ENCODE measurements at regions not wholly inside any gene's neighbourhood (a gene's known extent, or its start where the extent isn't known, plus 50 kb on each side); places are given as distances from the start of the nearest gene placed in this dataset.

DNA sequence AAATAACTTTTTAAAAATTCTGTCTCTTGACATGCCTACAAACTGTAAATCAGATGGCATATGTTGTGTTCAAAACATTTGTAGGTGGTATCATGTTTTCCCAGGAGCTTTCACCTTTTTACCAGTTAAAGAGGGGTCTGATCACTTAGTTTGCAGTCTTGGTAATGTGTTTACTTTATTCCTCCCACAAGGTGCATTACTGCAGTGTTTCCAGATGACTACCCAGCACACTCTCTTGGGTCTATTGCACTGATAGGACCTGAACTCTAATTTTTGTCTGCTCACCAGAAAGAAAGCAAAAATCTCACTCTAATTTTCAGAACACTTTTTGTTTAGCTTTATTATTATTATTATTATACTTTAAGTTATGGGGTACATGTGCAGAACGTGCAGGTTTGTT, 734.1 kb downstream of the GBE1 start:
- Histone ChIP-seq H3K4me3 (ENCODE audit: low read depth, low read length) (no peak overlapping the region), H3K36me3 (ENCODE audit: insufficient read depth) (no peaks in the 10 kb centered on the region), H3K4me1 (ENCODE audit: insufficient read depth) (no peaks in the 10 kb centered on the region), H3K27ac (ENCODE audit: low read depth) (no peak overlapping the region)
- WGBS: 87% methylated on average over 1 of the region's 1 CpG
- DNase-seq (ENCODE audit: extremely low spot score): no peak

DNA sequence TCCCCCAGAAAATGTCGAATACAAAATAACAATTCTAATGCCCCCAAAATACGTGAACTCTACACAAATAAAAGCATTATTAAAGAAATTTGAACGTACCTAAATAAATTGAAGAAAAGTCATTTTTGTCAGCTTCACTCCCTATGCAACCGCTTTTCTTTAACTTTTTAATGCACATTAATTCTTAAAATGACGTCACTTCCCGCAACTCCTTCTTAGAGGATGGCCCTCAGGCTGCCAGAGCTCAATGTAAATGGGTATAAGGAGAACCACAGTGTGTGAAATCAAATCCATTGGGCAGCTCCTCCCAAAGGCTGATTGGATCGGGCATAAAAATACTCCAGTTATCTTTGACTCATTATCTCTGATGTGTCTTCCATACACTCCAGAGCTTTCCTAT, 736.9 kb downstream of the GBE1 start:
- DNase-seq (ENCODE audit: extremely low spot score): no peak
- Histone ChIP-seq H3K4me3 (ENCODE audit: low read depth, low read length) (no peak overlapping the region), H3K36me3 (ENCODE audit: insufficient read depth) (no peaks in the 10 kb centered on the region), H3K4me1 (ENCODE audit: insufficient read depth) (no peaks in the 10 kb centered on the region), H3K27ac (ENCODE audit: low read depth) (no peak overlapping the region)
- 84% methylated on average over 7 of the region's 7 CpGs for WGBS

DNA sequence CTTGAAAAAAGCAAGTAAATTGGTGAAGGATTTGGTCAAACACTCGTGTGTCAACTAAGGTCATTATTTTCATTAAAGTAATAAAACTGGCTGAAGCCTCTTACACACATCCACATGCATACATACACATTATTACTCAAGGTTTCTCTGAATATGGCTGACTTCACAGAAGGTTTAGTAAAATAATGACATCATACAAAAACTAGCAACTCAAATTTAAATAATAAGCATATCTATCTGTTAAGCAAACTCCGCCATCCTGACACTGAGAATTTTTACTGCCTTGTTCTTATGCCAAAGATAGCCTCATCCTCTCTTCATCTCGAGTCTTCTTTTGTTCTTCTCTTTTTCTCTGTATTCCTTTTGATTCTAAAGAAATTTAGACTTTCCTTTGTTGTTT, 739.1 kb downstream of the GBE1 start:
- H3K27ac ChIP-seq (ENCODE audit: low read depth): no peak overlapping the region
- H3K4me1 ChIP-seq (ENCODE audit: insufficient read depth): no peaks in the 10 kb centered on the region
- DNase-seq (ENCODE audit: extremely low spot score): no peak
- no peaks in the 10 kb centered on the region for H3K36me3 ChIP-seq (ENCODE audit: insufficient read depth)
- 69% methylated on average over 3 of the region's 3 CpGs for WGBS
- no peak overlapping the region for H3K4me3 ChIP-seq (ENCODE audit: low read depth, low read length)

GRCh38 chr3:81013360-81013759, 748.1 kb downstream of the GBE1 start:
- no peaks in the 10 kb centered on the region for H3K36me3 ChIP-seq (ENCODE audit: insufficient read depth)
- WGBS: 74% methylated on average over 2 of the region's 2 CpGs

DNA sequence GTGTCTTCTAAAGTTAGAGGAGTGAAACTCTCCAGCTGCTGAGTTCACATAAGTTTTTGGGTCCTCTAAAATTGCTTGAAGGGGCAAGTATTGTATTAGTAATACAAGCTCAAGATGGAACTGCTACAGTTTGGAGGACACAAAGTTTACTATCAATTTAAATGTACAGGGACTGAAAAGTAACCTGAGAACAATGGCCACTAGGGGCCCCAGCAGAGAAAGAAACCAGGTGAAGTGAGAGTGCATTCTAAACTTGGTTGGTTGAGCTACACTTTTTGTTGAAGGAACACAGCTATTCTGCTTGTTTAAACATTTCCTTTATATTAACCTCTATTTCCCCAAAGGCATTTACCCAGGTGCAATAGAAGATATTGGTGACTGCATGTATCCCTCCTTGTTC, 755.5 kb downstream of the GBE1 start:
- Histone ChIP-seq H3K4me3 (ENCODE audit: low read depth, low read length) (no peak overlapping the region), H3K36me3 (ENCODE audit: insufficient read depth) (no peaks in the 10 kb centered on the region), H3K4me1 (ENCODE audit: insufficient read depth) (no peaks in the 10 kb centered on the region), H3K27ac (ENCODE audit: low read depth) (no peak overlapping the region)
- no peak for DNase-seq (ENCODE audit: extremely low spot score)

More at GRCh38 chr3:81013360-81013759, 748.1 kb downstream of the GBE1 start:
- no peak for DNase-seq (ENCODE audit: extremely low spot score)
- Histone ChIP-seq H3K4me1 (ENCODE audit: insufficient read depth) (no peaks in the 10 kb centered on the region), H3K27ac (ENCODE audit: low read depth) (no peak overlapping the region), H3K4me3 (ENCODE audit: low read depth, low read length) (no peak overlapping the region)

GRCh38 chr3:81003817-81004216, 757.6 kb downstream of the GBE1 start:
- no peak overlapping the region for H3K4me3 ChIP-seq (ENCODE audit: low read depth, low read length)
- no peak overlapping the region for H3K27ac ChIP-seq (ENCODE audit: low read depth)
- 86% methylated on average over 4 of the region's 4 CpGs for WGBS
- H3K36me3 ChIP-seq (ENCODE audit: insufficient read depth): no peaks in the 10 kb centered on the region
- no peaks in the 10 kb centered on the region for H3K4me1 ChIP-seq (ENCODE audit: insufficient read depth)
- DNase-seq (ENCODE audit: extremely low spot score): no peak

DNA sequence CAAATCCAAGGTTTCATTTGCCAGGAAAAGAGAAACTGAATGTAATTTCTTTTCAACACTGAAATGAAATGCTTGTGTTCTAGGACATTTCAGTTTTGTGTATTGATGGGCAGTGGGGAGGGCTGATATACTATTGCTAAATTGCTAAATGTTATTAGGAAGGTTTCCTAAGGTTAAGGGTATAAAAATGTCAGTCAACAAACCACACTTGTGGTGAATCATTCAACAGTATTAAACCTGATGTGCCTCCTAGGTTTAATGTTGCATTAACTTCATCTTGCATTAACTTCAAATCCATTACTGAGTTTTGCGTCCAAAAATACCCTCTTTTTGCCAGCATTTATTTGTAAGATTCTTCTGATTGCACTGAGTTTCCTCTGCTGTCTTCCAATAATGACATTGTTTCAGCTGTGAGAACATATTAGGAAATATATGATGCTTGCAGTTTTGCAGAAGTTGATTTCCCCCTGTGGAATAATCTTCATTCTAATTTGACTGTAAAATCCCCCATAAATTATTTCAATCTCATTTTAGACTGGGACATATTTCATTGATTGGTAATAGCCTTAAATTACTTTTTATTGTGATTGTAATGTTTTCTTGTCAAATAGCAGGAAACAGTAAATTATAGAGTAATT, 758.3 kb downstream of the GBE1 start:
- no peak for DNase-seq (ENCODE audit: extremely low spot score)
- no peaks in the 10 kb centered on the region for H3K36me3 ChIP-seq (ENCODE audit: insufficient read depth)
- 31% methylated on average over 1 of the region's 1 CpG for WGBS
- H3K4me3 ChIP-seq (ENCODE audit: low read depth, low read length): no peak overlapping the region
- H3K27ac ChIP-seq (ENCODE audit: low read depth): peak overlapping the region; percentile 23
- no peaks in the 10 kb centered on the region for H3K4me1 ChIP-seq (ENCODE audit: insufficient read depth)

DNA sequence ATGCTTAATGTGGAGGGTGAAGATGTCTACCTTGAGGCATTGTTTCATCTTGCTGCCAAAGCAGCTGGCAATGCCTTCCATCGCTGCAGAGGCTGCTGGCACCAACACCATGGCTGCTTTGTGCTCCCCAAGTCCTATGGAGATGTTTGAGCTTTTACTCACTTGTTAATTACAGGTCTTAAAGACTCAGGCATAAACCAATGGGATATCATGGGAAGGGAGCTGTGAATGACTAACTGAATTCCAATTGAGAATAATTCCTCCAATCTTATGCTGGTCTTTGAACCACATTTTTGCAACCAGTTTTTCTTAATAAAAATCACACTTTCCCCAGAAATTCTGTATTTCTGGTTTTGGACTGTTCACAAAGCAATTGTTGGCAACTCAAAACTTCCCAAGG, 762.0 kb downstream of the GBE1 start:
- DNase-seq (ENCODE audit: extremely low spot score): no peak
- no peaks in the 10 kb centered on the region for H3K36me3 ChIP-seq (ENCODE audit: insufficient read depth)
- 83% methylated on average over 1 of the region's 1 CpG for WGBS
- no peak overlapping the region for H3K27ac ChIP-seq (ENCODE audit: low read depth)
- H3K4me1 ChIP-seq (ENCODE audit: insufficient read depth): no peaks in the 10 kb centered on the region
- H3K4me3 ChIP-seq (ENCODE audit: low read depth, low read length): no peak overlapping the region

- DNase-seq (ENCODE audit: extremely low spot score): no peak
- Histone ChIP-seq H3K4me1 (ENCODE audit: insufficient read depth) (no peaks in the 10 kb centered on the region), H3K36me3 (ENCODE audit: insufficient read depth) (no peaks in the 10 kb centered on the region), H3K4me3 (ENCODE audit: low read depth, low read length) (no peak overlapping the region), H3K27ac (ENCODE audit: low read depth) (no peak overlapping the region)
- 96% methylated on average over 2 of the region's 2 CpGs for WGBS
Measured at GRCh38 chr3:80998022-80998421, 763.4 kb downstream of the GBE1 start.

DNA sequence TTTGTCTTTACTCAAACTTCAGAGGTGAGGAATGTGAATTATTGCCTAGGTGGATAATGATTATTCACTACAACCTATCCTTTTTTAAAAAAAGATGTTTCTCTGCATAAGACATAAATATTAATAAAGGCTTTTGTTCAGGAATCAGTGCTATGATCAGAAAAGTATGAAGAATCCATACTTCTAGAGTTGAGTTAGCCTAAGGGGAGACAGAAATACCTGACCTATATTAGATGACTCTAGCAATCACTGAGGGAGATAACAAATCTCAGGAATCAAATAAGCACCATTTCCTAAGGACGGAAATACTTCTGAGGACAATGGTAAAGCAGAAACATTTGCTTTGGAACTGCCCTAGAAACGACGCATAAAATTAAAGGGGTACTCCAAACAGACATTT, 763.8 kb downstream of the GBE1 start:
- Histone ChIP-seq H3K27ac (ENCODE audit: low read depth) (no peak overlapping the region), H3K4me1 (ENCODE audit: insufficient read depth) (no peaks in the 10 kb centered on the region), H3K36me3 (ENCODE audit: insufficient read depth) (no peaks in the 10 kb centered on the region), H3K4me3 (ENCODE audit: low read depth, low read length) (no peak overlapping the region)
- WGBS: 73% methylated on average over 3 of the region's 3 CpGs
- DNase-seq (ENCODE audit: extremely low spot score): no peak

- Histone ChIP-seq H3K4me3 (ENCODE audit: low read depth, low read length) (no peak overlapping the region), H3K4me1 (ENCODE audit: insufficient read depth) (no peaks in the 10 kb centered on the region), H3K27ac (ENCODE audit: low read depth) (no peak overlapping the region), H3K36me3 (ENCODE audit: insufficient read depth) (no peaks in the 10 kb centered on the region)
- WGBS: 83% methylated on average over 2 of the region's 2 CpGs
- no peak for DNase-seq (ENCODE audit: extremely low spot score)
Measured at GRCh38 chr3:80994767-80995166, 766.7 kb downstream of the GBE1 start.

DNA sequence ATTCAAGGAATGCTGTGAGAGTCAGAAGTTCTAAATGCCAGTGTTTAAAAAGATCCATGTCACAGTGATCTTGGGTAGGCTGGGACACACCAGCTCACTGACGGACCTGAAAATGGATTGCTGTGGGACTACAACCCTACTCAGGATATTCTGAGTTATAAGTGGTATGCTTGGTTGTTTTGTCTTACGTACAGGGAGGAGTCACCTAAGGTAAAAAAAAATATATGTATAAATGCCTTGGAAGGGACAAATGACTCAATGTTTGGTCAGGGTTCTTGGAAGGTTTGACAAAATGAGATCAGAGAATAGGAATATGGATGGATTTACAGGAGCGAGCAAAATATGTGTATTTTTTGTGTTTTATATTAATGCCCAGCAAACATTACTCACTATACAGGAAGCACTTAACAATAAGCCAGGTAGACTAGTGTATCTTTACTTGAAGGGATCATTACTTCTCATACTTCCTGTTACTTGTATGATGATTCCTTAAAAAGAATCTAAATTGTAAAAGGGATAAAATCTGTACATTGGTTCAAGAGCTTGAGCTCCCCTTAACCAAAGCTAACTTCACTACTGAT, 767.3 kb downstream of the GBE1 start:
- Histone ChIP-seq H3K36me3 (ENCODE audit: insufficient read depth) (no peaks in the 10 kb centered on the region), H3K27ac (ENCODE audit: low read depth) (no peak overlapping the region), H3K4me3 (ENCODE audit: low read depth, low read length) (no peak overlapping the region), H3K4me1 (ENCODE audit: insufficient read depth) (no peaks in the 10 kb centered on the region)
- WGBS: 85% methylated on average over 3 of the region's 3 CpGs
- DNase-seq (ENCODE audit: extremely low spot score): no peak

- no peak overlapping the region for H3K27ac ChIP-seq (ENCODE audit: low read depth)
- WGBS: 55% methylated on average over 2 of the region's 2 CpGs
- no peaks in the 10 kb centered on the region for H3K36me3 ChIP-seq (ENCODE audit: insufficient read depth)
- H3K4me3 ChIP-seq (ENCODE audit: low read depth, low read length): no peak overlapping the region
- DNase-seq (ENCODE audit: extremely low spot score): no peak
- H3K4me1 ChIP-seq (ENCODE audit: insufficient read depth): no peaks in the 10 kb centered on the region
Measured at GRCh38 chr3:80993241-80993945, 768.1 kb downstream of the GBE1 start.

DNA sequence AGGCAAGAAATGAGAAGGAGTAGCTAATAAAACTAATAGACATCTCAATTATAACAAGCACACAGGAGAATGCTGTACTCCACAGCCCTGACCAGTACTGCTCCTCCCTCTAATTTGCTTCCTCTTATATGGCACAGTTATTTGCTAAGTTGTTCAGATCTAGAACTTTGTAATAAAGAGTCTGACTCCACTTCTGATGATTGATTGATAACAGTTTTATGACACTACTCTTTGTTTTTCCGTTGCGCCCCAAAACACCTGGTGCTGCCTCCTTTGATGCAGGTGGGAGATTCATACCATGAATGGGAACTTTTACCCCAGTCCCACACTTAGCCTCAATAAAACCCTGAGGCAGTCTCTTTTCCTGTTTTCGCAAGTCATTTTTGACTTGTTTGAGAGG, 777.7 kb downstream of the GBE1 start:
- H3K36me3 ChIP-seq (ENCODE audit: insufficient read depth): no peaks in the 10 kb centered on the region
- 77% methylated on average over 3 of the region's 3 CpGs for WGBS
- no peaks in the 10 kb centered on the region for H3K4me1 ChIP-seq (ENCODE audit: insufficient read depth)
- no peak overlapping the region for H3K27ac ChIP-seq (ENCODE audit: low read depth)
- DNase-seq (ENCODE audit: extremely low spot score): no peak
- H3K4me3 ChIP-seq (ENCODE audit: low read depth, low read length): no peak overlapping the region
